Prostate gland (tissue), 2 donors: ENCODE measurements at regions not wholly inside any gene's neighbourhood (a gene's known extent, or its start where the extent isn't known, plus 50 kb on each side); places are given as distances from the start of the nearest gene placed in this dataset.

Source experiments
- POLR2A ChIP-seq: fragments of 450-650 bp; IDR thresholded peaks from one replicate; pipeline ENCODE4 v1.6.1; 2016; ENCODE audit warnings: antibody characterized with exemption, mild to moderate bottlenecking
- TF ChIP-seq, protein P1 (sequence below), 4 experiments: fragments of 200-600 bp in 2 of 4; fragments of 450-650 bp in 2 of 4; sonication (generic) in 2 of 4; IDR thresholded peaks; 1 replicate in 3 of 4; 2 replicates in 1 of 4; pipeline ENCODE4 v1.5.1; 2016 to 2019; ENCODE audit warnings: antibody characterized with exemption in 4 of 4, mild to moderate bottlenecking in 2 of 4, moderate library complexity in 2 of 4

- TF ChIP-seq, protein P1, sequence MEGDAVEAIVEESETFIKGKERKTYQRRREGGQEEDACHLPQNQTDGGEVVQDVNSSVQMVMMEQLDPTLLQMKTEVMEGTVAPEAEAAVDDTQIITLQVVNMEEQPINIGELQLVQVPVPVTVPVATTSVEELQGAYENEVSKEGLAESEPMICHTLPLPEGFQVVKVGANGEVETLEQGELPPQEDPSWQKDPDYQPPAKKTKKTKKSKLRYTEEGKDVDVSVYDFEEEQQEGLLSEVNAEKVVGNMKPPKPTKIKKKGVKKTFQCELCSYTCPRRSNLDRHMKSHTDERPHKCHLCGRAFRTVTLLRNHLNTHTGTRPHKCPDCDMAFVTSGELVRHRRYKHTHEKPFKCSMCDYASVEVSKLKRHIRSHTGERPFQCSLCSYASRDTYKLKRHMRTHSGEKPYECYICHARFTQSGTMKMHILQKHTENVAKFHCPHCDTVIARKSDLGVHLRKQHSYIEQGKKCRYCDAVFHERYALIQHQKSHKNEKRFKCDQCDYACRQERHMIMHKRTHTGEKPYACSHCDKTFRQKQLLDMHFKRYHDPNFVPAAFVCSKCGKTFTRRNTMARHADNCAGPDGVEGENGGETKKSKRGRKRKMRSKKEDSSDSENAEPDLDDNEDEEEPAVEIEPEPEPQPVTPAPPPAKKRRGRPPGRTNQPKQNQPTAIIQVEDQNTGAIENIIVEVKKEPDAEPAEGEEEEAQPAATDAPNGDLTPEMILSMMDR (IDR thresholded peaks at IDR 0.05): no peak
- TF ChIP-seq POLR2A: no peak
These were observed 335.1 kb downstream of the PREX1 start for GRCh38 chr20:48492715-48493070.
